ENCODE measurements at regions not wholly inside any gene's neighbourhood (a gene's known extent, or its start where the extent isn't known, plus 50 kb on each side); places are given as distances from the start of the nearest gene placed in this dataset.
A peak's percentile ranks its signal among the peaks of the same experiment; 100 is the strongest.

DNA sequence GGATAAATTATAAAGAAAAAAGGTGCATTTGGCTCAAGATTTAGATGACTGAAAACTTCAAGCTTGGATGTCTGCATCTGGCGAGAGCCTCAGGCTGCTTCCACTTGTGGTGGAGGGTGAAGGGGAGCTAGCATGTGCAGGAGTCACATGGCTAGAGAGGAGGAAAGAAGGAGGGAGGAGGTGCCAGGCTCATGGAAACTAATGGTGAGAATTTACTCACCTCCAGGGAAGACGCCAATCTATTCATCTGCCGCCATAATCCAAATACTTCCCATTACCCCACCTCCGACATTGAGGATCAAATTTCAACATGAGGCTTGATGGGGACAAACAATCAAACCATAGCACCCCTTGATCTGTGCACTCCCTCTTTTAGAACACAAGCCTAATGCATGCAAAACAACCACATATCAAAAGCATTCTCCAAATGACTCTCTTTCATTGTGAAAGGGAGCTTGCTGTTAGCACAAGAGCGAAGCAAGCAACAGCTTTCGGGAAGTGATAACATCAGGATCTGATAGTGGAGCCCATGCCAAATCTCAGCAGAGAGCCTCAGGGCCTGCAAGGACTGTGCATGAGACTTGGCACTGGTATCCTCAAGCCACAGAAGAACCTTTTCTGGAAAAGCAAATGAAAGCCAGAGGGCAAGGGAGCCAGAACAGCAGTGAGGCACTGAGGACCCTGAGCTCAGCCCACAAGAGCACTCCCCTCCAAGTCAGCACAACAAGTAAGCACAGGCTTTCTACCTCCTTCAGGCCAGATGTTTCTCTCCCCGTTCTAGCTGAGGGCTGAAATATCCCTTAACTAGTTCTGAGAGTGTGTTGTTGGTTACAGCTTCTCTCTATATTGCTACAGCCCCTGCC lies 50.2 kb upstream of the THBS1 start:
- WGBS (ENCODE audit: extremely low coverage, insufficient coverage, insufficient read length), result no CpG with 5 or more reads among the region's 7 CpGs
- no peak overlapping the region for H2BK12ac ChIP-seq (ENCODE audit: low read length)
- peak; percentile 86 to 94 for DNase-seq

More for the DNA sequence above, 50.2 kb upstream of the THBS1 start:
- Histone ChIP-seq H3K4me2 (ENCODE audit: low read length) (no peak overlapping the region), H2BK120ac (ENCODE audit: insufficient read depth, low read length, poor library complexity) (no peak overlapping the region), H3K4ac (ENCODE audit: low read depth, low read length) (no peak overlapping the region), H4K91ac (ENCODE audit: low read depth, low read length) (no peak overlapping the region), H3K79me2 (ENCODE audit: control insufficient read depth, insufficient read depth, low read length, poor library complexity) (no peaks in the 10 kb centered on the region), H3K36me3 (ENCODE audit: control insufficient read depth in 1 of 2, insufficient read depth in 2 of 2, low read length in 2 of 2) (no peaks in the 10 kb centered on the region), H3K79me1 (ENCODE audit: low read length) (no peaks in the 10 kb centered on the region), H3K23ac (ENCODE audit: low read length) (no peak overlapping the region), H3K4me3 (ENCODE audit: low read depth, low read length) (no peak overlapping the region), H2AFZ (ENCODE audit: insufficient read depth, low read length, poor library complexity) (no peak overlapping the region), H3K9me3 (ENCODE audit: insufficient read depth, low read depth, low read length) (no peaks in the 10 kb centered on the region), H2BK5ac (ENCODE audit: low read depth, low read length, poor library complexity) (no peak overlapping the region), H3K9ac (ENCODE audit: low read length) (no peak overlapping the region), H3K18ac (ENCODE audit: low read length) (no peak overlapping the region), H3K27me3 (ENCODE audit: insufficient read depth, low read length) (no peaks in the 10 kb centered on the region), H3K4me1 (ENCODE audit: control insufficient read depth in 1 of 2, insufficient read depth in 2 of 2, low read length in 2 of 2) (peaks cover 7 to 10% of the 10 kb centered on the region in 2 experiments), H4K12ac (ENCODE audit: low read depth, low read length) (no peak overlapping the region), H2AK5ac (ENCODE audit: low read length) (no peak overlapping the region), H4K8ac (ENCODE audit: low read depth, low read length) (no peak overlapping the region), H3K27ac (ENCODE audit: low read depth, low read length) (no peak overlapping the region), H3K14ac (ENCODE audit: low read length) (no peak overlapping the region)

Measured in trophoblast cell (in vitro differentiated cells and primary cell).